ENCODE measurements at regions not wholly inside any gene's neighbourhood (a gene's known extent, or its start where the extent isn't known, plus 50 kb on each side); places are given as distances from the start of the nearest gene placed in this dataset.

DNA sequence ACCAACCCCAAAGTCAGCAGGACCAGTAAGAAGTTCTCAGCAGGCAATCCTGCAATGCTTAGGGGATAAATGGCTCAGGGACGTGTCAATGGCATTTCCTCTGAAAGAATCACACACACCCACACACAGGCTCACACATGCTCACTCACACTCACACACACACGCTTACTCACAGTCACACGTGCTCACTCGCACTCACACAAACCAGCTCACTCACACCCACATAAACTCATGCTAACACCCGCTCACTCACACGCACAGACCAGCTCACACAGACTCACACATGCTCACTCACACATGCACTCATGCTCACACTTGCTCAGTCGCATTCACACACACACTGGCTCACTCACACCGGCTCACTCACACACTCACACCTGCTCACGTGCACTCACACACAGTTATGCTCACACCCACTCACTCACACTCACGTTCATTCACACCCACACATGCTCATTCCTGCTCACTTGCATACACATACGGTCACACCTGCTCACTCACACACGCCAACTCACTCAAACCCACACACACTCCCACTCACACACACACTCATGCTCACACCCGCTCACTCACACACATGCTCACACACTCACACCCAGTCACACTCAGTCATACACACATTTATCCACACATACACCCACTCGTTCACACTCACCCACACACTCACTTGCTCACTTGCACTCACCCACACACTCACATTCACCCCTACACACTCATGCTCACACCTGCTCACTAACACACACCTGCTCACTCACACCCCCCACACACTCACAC, 436.8 kb downstream of the BCL11B start:
- no peak overlapping the region for H3K27ac ChIP-seq (replicated peaks)
- no peaks in the 10 kb centered on the region for H3K27me3 ChIP-seq (ENCODE audit: insufficient read depth, poor library complexity, severe bottlenecking)
- DNase-seq (ENCODE audit: low read depth in 1 of 2, low spot score in 1 of 2) = no peak

DNA sequence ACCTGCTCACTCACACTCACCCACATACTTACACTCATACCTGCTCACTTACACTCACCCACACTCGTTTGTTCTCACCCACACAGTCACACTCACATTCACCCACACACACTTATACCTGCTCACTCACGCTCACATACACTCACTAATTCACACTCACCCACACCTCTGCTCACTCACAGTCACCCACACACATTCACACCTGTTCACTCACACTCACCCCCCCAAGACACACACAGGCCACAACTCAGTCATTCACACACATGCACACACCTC, 436.2 kb downstream of the BCL11B start:
- Histone ChIP-seq H3K27ac (replicated peaks) (no peak overlapping the region), H3K4me3 (replicated peaks; ENCODE audit: insufficient read depth, low read length) (no peak overlapping the region), H3K27me3 (ENCODE audit: insufficient read depth, poor library complexity, severe bottlenecking) (no peaks in the 10 kb centered on the region)
- TF ChIP-seq SPI1 (IDR thresholded peaks at IDR 0.05; ENCODE audit: borderline replicate concordance, low read depth) (no peak), GABPA (IDR thresholded peaks at IDR 0.05; ENCODE audit: low read depth) (no peak), POLR2AphosphoS5 (IDR thresholded peaks at IDR 0.05; ENCODE audit: low read depth) (no peak)
- TF ChIP-seq, protein P1, sequence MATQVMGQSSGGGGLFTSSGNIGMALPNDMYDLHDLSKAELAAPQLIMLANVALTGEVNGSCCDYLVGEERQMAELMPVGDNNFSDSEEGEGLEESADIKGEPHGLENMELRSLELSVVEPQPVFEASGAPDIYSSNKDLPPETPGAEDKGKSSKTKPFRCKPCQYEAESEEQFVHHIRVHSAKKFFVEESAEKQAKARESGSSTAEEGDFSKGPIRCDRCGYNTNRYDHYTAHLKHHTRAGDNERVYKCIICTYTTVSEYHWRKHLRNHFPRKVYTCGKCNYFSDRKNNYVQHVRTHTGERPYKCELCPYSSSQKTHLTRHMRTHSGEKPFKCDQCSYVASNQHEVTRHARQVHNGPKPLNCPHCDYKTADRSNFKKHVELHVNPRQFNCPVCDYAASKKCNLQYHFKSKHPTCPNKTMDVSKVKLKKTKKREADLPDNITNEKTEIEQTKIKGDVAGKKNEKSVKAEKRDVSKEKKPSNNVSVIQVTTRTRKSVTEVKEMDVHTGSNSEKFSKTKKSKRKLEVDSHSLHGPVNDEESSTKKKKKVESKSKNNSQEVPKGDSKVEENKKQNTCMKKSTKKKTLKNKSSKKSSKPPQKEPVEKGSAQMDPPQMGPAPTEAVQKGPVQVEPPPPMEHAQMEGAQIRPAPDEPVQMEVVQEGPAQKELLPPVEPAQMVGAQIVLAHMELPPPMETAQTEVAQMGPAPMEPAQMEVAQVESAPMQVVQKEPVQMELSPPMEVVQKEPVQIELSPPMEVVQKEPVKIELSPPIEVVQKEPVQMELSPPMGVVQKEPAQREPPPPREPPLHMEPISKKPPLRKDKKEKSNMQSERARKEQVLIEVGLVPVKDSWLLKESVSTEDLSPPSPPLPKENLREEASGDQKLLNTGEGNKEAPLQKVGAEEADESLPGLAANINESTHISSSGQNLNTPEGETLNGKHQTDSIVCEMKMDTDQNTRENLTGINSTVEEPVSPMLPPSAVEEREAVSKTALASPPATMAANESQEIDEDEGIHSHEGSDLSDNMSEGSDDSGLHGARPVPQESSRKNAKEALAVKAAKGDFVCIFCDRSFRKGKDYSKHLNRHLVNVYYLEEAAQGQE (IDR thresholded peaks at IDR 0.05; ENCODE audit: insufficient replicate concordance, low read depth) = no peak
- TF ChIP-seq, protein P2, sequence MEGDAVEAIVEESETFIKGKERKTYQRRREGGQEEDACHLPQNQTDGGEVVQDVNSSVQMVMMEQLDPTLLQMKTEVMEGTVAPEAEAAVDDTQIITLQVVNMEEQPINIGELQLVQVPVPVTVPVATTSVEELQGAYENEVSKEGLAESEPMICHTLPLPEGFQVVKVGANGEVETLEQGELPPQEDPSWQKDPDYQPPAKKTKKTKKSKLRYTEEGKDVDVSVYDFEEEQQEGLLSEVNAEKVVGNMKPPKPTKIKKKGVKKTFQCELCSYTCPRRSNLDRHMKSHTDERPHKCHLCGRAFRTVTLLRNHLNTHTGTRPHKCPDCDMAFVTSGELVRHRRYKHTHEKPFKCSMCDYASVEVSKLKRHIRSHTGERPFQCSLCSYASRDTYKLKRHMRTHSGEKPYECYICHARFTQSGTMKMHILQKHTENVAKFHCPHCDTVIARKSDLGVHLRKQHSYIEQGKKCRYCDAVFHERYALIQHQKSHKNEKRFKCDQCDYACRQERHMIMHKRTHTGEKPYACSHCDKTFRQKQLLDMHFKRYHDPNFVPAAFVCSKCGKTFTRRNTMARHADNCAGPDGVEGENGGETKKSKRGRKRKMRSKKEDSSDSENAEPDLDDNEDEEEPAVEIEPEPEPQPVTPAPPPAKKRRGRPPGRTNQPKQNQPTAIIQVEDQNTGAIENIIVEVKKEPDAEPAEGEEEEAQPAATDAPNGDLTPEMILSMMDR (IDR thresholded peaks at IDR 0.05; ENCODE audit: insufficient read depth, low read length) = no peak
- DNase-seq (ENCODE audit: low read depth in 1 of 2, low spot score in 1 of 2) = no peak

More for the DNA sequence above, 436.8 kb downstream of the BCL11B start:
- TF ChIP-seq GABPA (IDR thresholded peaks at IDR 0.05; ENCODE audit: low read depth) (no peak), POLR2AphosphoS5 (IDR thresholded peaks at IDR 0.05; ENCODE audit: low read depth) (no peak), SPI1 (IDR thresholded peaks at IDR 0.05; ENCODE audit: borderline replicate concordance, low read depth) (no peak)
- TF ChIP-seq, protein P2 (IDR thresholded peaks at IDR 0.05; ENCODE audit: insufficient read depth, low read length) = no peak
- TF ChIP-seq, protein P1 (IDR thresholded peaks at IDR 0.05; ENCODE audit: insufficient replicate concordance, low read depth) = no peak
- H3K4me3 ChIP-seq (replicated peaks; ENCODE audit: insufficient read depth, low read length) = no peak overlapping the region

DNA sequence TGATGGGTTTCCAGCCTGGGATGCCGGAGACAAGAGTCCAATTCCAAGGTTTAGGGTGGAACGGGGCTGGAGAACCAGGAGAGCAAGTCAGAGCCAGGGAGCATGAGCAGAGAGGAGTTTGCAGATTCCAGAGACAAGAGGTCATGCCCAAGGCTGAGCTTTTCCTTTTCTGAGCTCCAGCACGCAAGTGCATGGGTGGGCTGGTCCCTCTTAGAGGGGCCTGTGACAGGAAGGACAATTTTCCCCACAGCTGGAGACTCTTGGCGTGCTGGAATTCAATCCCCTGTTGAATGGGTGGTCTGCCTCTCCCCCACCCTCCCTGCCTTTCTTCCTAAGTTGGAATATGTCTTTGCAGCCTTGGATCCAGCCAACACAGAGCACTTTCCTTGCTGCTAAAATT, 431.9 kb downstream of the BCL11B start:
- no peak for DNase-seq (ENCODE audit: low read depth in 1 of 2, low spot score in 1 of 2)
- TF ChIP-seq GABPA (IDR thresholded peaks at IDR 0.05; ENCODE audit: low read depth) = no peak
- TF ChIP-seq SPI1 (IDR thresholded peaks at IDR 0.05; ENCODE audit: borderline replicate concordance, low read depth) = no peak
- TF ChIP-seq, protein P1 (IDR thresholded peaks at IDR 0.05; ENCODE audit: insufficient replicate concordance, low read depth) = no peak
- TF ChIP-seq, protein P2 (IDR thresholded peaks at IDR 0.05; ENCODE audit: insufficient read depth, low read length) = no peak
- no peak for TF ChIP-seq POLR2AphosphoS5 (IDR thresholded peaks at IDR 0.05; ENCODE audit: low read depth)

More for the DNA sequence above, 431.9 kb downstream of the BCL11B start:
- Histone ChIP-seq H3K27me3 (ENCODE audit: insufficient read depth, poor library complexity, severe bottlenecking) (no peaks in the 10 kb centered on the region), H3K4me3 (replicated peaks; ENCODE audit: insufficient read depth, low read length) (no peak overlapping the region), H3K27ac (replicated peaks) (no peak overlapping the region)
